HG03342 (cell line): ENCODE measurements at regions not wholly inside any gene's neighbourhood (a gene's known extent, or its start where the extent isn't known, plus 50 kb on each side); places are given as distances from the start of the nearest gene placed in this dataset.
A peak's percentile ranks its signal among the peaks of the same experiment; 100 is the strongest.
"Not testable (repeated sequence)": the region's sequence is repeated elsewhere in the genome, so short reads cannot be mapped to it uniquely, and the experiment has no call there.

ENCODE experiments used
- ATAC-seq: cut with Tn5 transposase; IDR thresholded peaks from one replicate; pipeline ENCODE4 v1.9.1; 2021; ENCODE audit warnings: mild to moderate bottlenecking, moderate library complexity; ENCODE audit not compliant: unreplicated experiment

DNA sequence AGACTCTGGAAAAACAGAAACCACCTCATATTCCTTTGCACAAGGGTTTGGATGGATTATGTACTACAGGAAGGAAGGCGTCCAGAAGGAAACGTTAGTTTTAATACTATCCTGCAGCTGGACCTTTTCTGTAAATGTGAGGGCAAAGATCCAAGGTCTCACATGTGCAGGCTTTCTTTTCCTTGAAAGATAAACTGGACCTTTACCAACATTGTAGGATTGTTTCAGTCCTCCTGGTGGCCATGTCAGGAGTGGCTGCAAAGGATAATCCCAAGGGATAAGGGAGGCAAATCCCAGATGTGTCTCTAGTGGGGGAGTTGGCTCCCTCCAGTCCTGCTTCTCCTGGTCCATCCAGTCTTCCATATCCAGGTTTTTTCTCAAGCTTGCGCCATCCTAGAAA lies 397.5 kb downstream of the HTR1A start:
- ATAC-seq, result no peak

DNA sequence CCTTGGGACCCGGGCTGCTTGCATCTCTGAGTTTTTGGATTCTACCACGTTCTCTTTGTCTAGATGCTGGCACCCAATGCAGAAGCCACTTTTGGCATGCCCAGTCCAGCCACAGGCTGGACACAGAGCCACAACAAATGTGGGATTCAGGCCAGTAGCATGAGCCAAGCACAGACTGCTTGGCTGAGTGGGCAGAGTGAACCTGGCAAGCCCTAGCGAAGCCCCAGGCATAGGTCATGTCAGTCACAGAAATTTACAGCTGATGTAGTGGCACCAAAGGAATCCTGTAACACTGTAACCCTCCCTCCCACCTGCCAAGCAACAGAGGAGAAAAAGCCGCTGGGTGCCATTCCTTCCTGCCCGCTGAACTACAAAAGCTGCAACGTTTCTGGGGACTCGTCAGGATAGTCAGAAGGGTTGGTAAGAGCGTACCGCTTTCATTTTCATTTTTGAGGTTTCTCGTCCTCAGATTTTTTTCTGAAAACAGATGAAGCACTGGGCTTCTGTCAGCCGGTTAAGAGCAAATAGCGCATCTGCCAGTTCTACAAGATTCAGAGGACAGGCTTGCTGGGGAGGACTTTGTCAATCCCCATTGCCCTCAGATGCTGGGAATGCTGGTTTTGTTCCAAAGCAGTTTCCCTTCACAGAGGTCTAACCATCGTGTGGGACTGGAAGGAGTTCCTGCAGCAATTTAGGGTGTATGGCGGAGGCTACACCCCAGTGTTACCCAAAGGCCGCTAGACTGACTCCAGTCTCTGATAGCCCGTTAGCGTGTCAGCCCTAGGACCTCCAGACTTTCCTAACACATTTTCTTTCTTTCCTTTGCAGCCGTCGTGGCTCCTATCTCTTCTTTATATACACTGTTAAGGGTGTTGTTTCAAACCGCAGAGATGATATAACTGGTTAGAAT lies 399.0 kb downstream of the HTR1A start:
- ATAC-seq, result no peak

DNA sequence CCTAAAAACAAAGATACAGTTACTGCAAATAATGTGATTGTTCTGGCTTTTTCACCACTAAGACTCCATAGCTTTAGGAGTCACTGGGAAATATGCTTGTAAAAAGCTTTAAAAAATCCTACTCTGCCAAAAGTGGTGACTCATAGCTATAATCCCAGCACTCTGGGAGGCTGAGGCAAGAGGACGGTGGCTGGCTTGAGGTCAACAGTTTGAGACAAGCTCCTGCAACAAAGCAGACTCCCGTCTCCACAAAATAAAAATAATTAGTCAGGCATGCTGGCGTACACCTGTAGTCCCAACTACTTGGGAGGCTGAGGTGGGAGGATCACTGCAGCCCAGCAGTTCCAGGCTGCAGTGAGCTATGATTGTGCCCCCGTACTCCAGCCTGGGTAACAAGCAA lies 406.4 kb downstream of the HTR1A start:
- ATAC-seq, result no peak

DNA sequence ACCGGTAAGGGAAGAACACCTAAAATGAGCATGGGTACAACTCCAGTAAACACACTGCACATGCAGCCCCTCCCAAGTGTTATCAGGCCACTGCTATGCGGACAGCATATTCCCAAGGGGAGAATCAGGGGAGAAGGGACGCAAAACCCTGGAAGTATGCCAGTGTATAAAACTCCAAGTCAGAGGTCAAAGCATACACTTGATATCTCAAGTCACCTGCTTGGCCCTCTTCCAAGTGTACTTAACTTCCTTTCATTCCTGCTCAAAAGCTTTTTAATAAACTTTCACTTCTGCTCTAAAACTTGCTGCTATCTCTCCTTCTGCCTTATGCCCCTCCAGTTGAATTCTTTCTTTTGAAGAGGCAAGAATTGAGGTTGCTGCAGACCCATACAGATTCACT lies 408.1 kb downstream of the HTR1A start:
- no peak for ATAC-seq

DNA sequence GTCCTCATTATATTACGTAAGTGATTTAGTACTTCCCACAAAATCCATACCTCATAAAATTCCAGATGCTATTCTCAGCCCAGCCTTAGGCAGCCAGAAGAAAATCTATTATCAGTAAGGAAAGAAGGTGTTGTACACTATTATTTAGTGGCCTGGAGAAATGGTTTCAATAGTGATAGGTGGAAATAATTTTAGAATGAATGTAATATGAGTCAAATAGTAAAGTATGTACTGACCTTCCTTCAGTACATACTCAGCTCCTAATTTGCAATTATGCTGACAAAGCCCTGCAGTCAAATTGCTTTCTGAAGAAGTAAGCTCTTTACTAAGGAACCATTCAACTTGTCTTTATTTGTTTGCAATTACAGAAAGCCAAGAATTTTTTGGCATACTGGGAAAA lies 409.2 kb downstream of the HTR1A start:
- no peak for ATAC-seq

DNA sequence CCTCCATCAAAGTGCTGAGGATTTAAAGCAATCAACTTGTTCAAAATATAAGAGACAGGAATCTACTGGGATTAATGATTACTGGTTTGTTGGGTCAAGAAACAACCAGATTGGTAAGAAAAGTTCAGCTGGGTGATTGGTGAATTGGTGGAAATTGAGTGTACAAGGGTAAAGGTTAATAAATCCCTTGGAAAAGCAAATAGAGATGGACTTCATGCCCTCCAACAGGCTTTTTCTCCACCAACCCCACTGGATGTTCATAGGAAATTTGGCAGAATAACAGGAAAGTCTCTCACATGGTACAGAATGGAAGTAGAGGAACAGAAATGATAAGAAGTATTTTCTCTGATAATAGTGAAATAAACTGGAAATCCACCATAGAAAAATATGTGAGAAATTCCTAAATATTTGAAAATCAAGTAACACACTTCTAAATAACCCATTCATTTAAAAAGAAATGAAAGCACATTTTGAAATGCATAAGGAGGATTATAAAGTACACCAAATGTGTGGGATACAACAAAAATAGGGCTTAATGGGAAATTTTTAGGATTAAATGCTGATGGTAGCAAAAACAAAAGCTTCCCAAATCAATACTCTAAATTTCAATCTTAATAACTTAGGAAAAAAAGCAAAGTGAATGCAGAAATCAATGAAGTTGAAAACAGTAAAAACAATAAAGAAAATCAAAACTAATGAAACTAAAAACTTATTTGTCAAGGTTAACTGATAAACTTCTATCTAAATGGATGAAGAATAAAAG lies 426.2 kb downstream of the HTR1A start:
- no peak for ATAC-seq

DNA sequence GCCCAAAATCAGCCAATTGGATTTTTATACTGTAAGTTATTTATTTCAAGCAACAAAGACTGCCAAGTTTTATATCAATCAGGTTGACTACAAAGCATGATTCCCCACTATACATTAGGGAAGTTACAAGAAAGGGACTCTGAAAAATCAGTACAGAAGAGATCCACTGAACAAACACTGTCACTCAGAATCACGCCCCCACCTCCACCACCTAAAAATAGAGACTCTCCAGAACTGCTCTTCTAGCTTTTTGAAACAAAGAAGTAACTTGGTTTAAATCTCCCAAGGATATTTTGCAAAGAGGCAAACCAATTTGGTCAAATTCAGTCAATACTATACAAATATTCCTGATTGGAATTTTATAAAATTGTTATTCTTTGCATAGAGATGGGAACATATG lies 438.0 kb downstream of the HTR1A start:
- ATAC-seq, result no peak

DNA sequence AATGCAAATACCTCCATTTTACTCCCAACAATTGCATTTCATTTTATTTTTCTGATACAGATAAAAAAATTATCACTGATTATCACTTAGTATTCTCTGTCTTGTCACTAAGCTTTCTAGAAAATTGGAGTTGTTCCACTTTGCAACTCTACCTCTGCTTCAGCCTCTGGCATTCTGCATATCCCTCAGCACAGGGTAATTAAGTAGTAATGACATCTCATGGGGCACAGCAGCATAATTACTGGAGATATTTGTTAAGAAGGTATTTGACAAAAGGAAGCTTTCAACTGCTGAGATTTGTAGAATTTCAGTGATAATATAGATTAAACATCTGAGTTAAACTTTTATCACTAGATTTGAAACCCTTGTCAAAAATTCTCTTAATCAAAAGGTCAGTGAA lies 446.2 kb downstream of the HTR1A start:
- no peak for ATAC-seq

DNA sequence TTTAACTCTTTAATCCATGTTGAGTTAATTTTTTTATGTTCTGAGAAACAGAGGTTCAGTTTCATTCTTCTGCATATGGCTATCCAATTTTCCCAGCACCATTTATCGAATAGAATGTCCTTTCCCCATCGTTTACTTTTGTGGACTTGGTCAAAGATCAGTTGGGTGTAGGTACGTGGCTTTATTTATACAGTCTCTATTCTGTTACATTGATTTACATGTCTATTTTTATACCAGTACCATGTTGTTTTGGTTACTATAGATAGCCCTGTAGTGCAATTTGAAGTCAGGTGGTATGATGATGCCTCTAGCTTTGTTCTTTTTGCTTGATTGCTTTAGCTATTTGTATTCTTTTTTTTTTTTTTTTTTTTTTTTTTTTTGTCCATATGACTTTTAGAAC lies 462.0 kb downstream of the HTR1A start:
- ATAC-seq, result no peak

DNA sequence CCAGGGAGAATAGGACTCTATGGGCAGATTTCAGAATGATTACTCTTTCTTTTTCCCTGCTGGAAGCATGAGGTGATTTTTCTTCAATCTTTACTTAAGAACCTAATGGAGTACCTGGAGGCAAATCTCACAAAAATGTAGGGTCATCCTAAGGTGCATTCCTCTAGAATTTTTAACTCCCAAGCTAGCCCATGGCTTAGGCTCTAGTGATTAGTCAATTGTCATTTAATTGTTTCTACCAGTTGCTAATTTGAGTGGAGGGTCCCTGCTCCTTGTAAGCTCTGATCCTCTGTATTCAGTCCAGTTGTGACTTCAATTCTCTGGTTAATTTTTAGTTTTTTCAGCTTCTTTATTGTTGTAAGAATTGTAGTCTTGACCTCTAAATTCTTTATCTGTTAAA lies 467.0 kb downstream of the HTR1A start:
- no peak for ATAC-seq

DNA sequence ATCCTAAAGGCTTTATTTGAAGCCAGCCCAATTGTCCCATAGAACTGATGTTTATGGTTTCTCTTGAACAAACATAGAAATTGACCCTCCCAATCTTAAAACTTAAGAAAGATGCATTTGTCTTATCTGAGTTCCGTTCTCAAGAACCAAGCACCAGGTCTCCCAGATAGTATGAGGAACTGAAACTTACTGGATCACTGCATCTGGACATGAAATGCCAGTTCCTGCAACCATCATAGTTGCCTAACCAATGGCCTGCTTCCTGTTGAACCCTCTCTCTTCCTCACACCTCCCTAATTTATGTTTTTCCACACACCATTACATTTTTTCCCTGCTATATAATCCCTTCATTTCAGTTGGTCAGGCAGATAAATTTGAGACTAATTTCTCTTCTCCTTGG lies 478.9 kb downstream of the HTR1A start:
- ATAC-seq, result no peak

DNA sequence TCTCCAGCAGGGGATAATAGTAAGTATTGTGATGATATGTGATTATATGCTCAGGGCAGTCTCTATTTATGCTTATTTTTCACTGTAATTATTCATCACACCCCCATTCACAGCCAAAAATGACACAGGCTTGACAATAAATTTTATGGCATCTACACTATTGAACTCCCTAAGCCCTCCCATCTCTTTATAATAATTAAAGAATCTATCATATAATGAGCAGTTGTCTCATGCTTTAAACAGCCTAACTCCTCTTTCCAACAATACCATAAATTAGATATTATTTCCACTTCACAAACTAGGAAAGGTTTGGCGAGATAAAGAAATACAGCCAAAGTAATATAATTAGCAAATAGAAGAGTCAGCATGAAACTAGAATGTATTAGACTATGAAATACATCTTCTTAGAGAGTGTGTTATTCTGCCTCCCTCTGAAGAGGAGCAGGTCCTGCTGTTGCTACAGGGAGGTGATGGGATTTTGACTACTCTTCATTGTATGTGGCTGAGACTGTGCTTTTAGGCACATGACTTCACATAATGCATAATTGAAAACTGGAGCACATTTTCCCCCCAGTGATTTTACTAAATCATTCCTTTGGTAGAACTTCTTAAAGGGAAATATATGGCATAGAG lies 488.8 kb downstream of the HTR1A start:
- no peak for ATAC-seq

DNA sequence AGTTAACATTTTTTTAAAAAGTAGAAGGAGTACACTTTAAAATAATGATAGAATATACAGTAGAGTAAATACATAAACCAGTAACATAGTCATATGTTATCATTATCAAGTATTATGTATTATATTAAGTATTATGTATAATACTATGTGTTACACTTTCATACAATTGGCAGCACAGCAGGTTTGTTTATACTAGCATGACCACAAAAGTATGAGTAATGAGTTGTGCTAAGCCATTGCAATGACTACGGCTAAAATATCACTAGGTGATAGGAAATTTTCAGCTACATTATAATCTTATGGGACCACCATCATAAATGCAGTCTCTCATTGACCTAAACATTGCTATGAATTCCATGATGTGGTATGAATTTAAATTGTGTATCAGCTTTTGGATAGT lies 506.0 kb downstream of the HTR1A start:
- no peak for ATAC-seq

DNA sequence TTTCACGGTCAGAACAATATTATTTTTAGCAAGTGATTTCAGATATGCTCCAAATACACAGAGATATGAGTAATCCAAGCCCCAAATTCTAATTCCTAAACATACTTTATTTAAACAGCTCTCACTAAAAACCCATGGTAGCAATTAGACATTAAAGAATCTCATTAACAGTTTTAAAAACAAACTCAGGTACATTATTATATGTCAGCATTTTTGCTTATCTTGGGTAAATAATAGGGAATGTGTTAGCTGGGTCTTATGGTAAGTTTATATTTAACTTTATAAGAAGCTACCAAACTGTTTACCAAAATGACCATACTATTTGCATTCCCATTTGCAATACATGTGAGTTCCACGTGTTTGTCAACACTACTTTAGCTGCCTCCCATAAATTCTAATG lies 511.1 kb downstream of the HTR1A start:
- no peak for ATAC-seq

DNA sequence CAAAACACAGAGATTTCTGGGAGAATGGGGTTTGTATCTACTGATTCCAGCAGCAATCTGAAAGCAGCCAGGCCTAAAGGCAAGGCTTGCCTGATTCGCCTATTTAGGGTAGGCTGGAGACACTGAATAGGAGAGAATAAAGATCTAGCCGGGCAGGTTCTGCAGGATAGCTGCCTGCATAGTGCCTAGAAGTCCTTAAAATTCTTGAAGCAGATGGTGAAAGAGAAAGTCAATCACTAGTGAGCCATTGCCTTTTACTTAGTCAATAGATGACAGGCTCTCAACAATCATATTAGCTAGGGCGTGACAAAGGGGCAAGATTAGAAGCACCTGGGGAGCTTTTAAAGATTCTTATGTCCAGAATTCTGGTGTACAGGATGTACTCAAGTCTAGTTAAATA lies 522.7 kb downstream of the HTR1A start:
- no peak for ATAC-seq

DNA sequence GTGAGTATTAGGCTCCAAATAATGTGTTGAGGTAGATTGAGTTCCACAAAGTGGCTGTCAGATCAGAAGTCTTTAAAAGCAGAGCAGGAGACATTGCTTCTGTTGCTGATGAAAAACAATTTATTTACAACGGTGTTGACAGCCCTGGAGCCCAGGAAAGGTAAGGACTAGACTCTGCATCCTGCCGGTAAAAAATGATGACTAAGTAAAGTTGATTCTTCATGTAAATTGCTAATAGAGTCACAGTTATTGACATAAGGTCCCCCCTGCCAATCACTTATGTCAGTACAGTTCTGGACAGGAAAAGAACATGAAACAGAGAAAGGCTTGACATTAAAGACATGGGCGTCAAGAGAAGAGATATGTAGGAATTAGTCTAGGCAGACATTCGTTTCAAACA lies 552.5 kb downstream of the HTR1A start:
- ATAC-seq, result no peak

DNA sequence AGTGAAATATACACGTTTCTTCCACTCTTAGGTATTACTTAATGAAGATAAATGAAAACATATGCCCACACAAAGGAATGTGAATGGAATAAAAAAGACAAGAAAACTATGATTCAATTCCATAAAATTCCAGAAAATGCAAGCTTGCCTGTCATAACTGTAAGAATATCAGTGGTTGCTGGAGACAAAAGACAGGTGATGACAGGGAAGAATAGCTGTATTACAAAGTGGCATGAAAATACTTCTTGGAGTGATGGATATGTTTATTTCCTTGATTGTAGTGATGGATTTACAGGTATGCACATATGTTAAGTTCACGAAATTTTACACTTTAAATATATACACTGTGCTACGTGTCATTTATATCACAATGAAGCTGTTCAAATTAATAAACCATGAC lies 553.3 kb downstream of the HTR1A start:
- no peak for ATAC-seq

DNA sequence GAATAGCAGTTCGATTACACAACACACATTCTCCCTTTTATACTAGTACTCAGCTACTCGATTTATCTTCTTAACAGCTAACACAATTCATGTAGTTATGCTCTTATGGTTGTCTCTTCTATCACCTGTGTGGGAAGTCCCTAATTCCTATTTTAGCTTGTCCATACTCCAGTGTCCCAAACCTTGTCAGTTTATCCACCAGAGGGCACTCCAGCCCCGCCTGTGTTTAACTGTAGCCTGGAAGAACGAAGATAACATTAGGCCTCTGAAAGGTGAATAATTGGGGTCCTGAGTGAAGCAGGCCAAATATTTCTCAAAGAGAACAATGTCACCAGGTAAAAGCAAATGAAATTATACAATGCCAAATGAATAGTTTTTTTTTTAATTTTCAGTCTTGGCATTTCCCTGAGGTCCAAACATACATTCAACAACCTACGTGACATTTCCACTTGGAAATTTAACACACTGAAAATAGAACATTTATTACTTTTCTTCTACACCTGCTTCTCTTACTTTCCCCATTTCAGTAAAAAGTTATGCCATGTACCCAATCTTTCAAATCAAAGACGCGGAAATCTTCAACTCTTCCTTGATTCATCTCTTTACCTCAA lies 560.7 kb downstream of the HTR1A start:
- ATAC-seq, result peak; percentile 92

DNA sequence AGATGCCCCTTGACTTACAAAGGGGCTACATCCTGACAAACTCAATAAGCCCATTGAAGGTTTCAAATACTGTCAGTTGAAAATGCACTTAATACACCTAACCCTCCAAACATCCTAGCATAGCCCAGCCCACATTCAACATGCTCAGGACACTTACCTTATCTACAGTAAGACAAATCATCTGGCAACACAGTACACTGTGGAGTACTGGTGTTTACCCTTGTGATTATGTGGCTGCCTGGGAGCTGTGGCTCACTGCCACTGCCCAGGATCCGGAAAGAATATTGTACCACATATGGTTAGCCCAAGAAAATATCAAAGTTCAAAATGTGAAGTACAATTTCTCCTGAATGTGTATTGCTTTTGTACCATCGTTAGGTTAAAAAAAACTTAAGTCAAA lies 562.2 kb downstream of the HTR1A start:
- no peak for ATAC-seq

DNA sequence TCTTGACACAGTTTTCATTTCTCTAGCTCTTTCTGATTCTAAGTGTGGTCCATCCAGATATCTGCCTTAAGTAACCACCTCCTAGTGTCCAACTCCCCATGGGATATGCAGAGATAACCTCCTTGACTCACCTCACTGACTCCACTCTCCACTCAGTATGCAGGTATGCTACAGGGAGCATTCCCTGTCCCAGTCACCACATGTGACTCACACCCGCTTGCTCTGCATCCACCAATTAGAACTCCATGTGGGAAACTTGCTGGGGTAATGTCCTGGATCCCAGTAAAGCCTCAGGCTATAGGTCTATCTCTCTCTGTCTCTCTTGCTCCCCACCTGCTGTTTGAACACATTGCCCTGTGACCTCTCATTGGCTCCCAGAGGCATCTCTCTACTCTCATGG lies 563.9 kb downstream of the HTR1A start:
- no peak for ATAC-seq

DNA sequence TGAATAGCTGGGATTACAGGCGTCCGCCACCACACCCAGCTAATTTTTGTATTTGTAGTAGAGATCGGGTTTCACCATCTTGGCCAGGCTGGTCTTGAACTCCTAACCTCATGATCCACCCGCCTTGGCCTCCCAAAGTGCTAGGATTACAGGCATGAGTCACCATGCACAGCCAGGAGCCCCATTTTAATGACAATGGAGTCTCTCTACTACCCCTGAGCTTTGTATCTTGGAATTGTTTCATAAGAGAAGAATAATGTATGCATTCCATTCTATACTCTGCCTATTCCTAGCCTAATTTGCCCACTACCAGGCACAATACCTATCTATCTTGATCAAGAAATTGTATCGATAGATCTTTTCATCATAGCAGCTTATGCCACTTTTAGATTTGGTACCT lies 574.1 kb downstream of the HTR1A start:
- ATAC-seq, result not testable (repeated sequence)
